ENCODE measurements at regions not wholly inside any gene's neighbourhood (a gene's known extent, or its start where the extent isn't known, plus 50 kb on each side); places are given as distances from the start of the nearest gene placed in this dataset.

DNA sequence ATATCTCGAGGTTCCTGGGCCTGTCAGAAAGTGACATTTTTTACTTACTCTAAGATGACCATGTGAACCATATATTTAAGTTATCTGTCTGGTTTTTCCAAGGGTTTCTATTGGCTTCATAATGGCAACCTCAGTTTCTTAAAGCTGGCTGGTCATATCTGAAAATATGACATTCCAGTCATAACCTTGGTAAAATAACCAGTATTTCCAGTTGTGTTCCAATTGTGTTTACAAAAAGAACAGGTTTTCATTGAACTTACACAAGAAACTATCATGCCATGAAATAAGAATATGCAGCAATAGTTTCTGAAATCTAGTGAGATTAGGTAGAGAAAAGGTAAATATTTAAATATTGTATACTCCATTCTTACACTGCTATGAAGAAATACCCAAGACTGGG is 61.7 kb upstream of the HMGN3 start:
- Histone ChIP-seq H3K9me3 (no peaks in the 10 kb centered on the region), H3K27ac (no peak overlapping the region), H3K27me3 (no peaks in the 10 kb centered on the region), H3K36me3 (no peaks in the 10 kb centered on the region), H3K4me1 (no peaks in the 10 kb centered on the region), H3K4me3 (no peak overlapping the region)
- 79 to 95% (median 88%) methylated on average over 1 of the region's 1 CpG for WGBS, 5 donors
- peak in 1 of 2 donors; percentile 20 for DNase-seq
- intact Hi-C loops (cut with DNase I; ENCODE audit: low total_unique reads) = no loop called here
- no peak for TF ChIP-seq POLR2AphosphoS5 (IDR thresholded peaks at IDR 0.05)
- TF ChIP-seq, protein P1, sequence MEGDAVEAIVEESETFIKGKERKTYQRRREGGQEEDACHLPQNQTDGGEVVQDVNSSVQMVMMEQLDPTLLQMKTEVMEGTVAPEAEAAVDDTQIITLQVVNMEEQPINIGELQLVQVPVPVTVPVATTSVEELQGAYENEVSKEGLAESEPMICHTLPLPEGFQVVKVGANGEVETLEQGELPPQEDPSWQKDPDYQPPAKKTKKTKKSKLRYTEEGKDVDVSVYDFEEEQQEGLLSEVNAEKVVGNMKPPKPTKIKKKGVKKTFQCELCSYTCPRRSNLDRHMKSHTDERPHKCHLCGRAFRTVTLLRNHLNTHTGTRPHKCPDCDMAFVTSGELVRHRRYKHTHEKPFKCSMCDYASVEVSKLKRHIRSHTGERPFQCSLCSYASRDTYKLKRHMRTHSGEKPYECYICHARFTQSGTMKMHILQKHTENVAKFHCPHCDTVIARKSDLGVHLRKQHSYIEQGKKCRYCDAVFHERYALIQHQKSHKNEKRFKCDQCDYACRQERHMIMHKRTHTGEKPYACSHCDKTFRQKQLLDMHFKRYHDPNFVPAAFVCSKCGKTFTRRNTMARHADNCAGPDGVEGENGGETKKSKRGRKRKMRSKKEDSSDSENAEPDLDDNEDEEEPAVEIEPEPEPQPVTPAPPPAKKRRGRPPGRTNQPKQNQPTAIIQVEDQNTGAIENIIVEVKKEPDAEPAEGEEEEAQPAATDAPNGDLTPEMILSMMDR (IDR thresholded peaks at IDR 0.05) = no peak

Small RNA genes lying in the stretch of these regions (small RNA-seq; reads per million reads assigned to genes)
- gene AL078601.1 (0 reads per million in 4 donors), gene RF00019 (0 reads per million in 4 donors)

Data from stomach (tissue), 8 donors.